ENCODE measurements at regions not wholly inside any gene's neighbourhood (a gene's known extent, or its start where the extent isn't known, plus 50 kb on each side); places are given as distances from the start of the nearest gene placed in this dataset.

DNA sequence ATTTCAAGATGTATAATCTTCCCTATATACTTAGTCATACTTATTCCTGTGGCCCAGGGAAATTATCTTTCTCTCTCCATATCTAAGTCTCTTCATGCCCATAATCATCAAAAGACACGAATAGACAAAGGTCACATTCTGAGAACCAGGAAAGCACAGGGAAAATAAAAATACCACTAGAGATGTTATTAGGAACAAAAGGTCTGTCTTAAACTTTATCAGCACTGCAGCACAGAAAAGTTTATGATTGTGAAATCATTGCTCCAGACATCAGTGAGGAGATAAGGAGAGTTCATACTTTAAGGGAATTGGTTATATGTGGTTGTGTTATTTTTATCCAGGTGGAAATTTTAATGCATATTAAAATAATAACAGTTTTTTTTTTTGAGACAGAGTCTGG is 974.6 kb upstream of the CELF2 start:
- TF ChIP-seq, protein P1, sequence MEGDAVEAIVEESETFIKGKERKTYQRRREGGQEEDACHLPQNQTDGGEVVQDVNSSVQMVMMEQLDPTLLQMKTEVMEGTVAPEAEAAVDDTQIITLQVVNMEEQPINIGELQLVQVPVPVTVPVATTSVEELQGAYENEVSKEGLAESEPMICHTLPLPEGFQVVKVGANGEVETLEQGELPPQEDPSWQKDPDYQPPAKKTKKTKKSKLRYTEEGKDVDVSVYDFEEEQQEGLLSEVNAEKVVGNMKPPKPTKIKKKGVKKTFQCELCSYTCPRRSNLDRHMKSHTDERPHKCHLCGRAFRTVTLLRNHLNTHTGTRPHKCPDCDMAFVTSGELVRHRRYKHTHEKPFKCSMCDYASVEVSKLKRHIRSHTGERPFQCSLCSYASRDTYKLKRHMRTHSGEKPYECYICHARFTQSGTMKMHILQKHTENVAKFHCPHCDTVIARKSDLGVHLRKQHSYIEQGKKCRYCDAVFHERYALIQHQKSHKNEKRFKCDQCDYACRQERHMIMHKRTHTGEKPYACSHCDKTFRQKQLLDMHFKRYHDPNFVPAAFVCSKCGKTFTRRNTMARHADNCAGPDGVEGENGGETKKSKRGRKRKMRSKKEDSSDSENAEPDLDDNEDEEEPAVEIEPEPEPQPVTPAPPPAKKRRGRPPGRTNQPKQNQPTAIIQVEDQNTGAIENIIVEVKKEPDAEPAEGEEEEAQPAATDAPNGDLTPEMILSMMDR (IDR thresholded peaks at IDR 0.05; ENCODE audit: low read depth, low read length, poor library complexity, severe bottlenecking), result no peak
- no peak for TF ChIP-seq EZH2phosphoT487 (IDR thresholded peaks at IDR 0.05; ENCODE audit: borderline replicate concordance, low read length)

Data from DOHH2 (cell line).